AG04450 (cell line): ENCODE measurements at regions not wholly inside any gene's neighbourhood (a gene's known extent, or its start where the extent isn't known, plus 50 kb on each side); places are given as distances from the start of the nearest gene placed in this dataset.

Source experiments
- CTCF ChIA-PET: fragments of 300-600, 350-600 bp; formaldehyde crosslinking; extraction: SDS; loops from one replicate; lab custom pipeline; 2022; ENCODE audit warnings: antibody characterized with exemption, inconsistent platforms; lab: Charles Lee
- POLR2A ChIA-PET: fragments of 350-600 bp; formaldehyde crosslinking; extraction: SDS; loops from one replicate; lab custom pipeline; 2021; ENCODE audit warnings: antibody characterized with exemption, inconsistent platforms; lab: Yijun Ruan, JAX
- DNase-seq: peaks from one replicate; pipeline ENCODE4 v3.0.0-alpha.2; 2011; ENCODE audit warnings: low read depth, low spot score
- H3K27ac ChIP-seq: one replicate; pipeline ENCODE4 v1.5.1; 2012; ENCODE audit warnings: low read depth, low read length, control low read depth
- H3K27me3 ChIP-seq: one replicate; pipeline ENCODE4 v1.6.0; 2012; ENCODE audit warnings: low read length; ENCODE audit not compliant: control insufficient read depth, insufficient read depth
- H3K4me3 ChIP-seq: 2 replicates; pipeline ENCODE4 v1.5.1; 2011; ENCODE audit warnings: mild to moderate bottlenecking, low read depth, low read length, control low read depth
- H3K9me3 ChIP-seq: 2 replicates; pipeline ENCODE4 v1.5.1; 2012; ENCODE audit warnings: low read length; ENCODE audit not compliant: control insufficient read depth, insufficient read depth
- TF ChIP-seq, protein P1 (sequence below): IDR thresholded peaks from 2 replicates; pipeline ENCODE4 v1.5.1; 2011; ENCODE audit warnings: low read depth, low read length, control low read depth, inconsistent platforms

DNA sequence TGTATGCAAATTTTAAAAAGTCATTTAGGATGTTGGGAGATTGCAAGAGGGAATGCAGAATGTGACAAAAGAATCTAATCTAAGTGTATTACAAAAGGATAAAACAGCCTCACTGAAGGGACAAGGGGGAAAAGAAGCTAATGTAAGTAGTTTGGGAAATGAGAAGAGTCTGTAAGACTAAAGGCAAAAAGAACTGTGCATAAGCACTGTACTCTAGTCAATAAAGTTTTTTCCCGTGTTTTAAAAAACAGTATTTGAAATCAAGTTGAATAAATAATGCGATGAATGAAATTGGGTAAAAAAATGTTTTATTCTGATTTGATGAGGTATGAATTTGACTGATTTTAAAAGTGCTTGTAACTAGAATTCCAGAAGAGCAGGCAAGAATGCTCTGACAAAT lies 149.8 kb downstream of the VEGFA start:
- Histone ChIP-seq H3K9me3 (peaks cover 5% of the 10 kb centered on the region; the same call in 1 of the 2 replicates), H3K4me3 (no peak overlapping the region), H3K27me3 (no peaks in the 10 kb centered on the region), H3K27ac (no peak overlapping the region)
- TF ChIP-seq, protein P1, sequence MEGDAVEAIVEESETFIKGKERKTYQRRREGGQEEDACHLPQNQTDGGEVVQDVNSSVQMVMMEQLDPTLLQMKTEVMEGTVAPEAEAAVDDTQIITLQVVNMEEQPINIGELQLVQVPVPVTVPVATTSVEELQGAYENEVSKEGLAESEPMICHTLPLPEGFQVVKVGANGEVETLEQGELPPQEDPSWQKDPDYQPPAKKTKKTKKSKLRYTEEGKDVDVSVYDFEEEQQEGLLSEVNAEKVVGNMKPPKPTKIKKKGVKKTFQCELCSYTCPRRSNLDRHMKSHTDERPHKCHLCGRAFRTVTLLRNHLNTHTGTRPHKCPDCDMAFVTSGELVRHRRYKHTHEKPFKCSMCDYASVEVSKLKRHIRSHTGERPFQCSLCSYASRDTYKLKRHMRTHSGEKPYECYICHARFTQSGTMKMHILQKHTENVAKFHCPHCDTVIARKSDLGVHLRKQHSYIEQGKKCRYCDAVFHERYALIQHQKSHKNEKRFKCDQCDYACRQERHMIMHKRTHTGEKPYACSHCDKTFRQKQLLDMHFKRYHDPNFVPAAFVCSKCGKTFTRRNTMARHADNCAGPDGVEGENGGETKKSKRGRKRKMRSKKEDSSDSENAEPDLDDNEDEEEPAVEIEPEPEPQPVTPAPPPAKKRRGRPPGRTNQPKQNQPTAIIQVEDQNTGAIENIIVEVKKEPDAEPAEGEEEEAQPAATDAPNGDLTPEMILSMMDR: no peak
- POLR2A ChIA-PET: no interaction called here
- CTCF ChIA-PET: interaction anchor here (1.3 kb wide), 1 partner anchor 145 kb away, joined by 3 read pairs; no protein-coding TSS in a partner anchor
- DNase-seq: no peak

DNA sequence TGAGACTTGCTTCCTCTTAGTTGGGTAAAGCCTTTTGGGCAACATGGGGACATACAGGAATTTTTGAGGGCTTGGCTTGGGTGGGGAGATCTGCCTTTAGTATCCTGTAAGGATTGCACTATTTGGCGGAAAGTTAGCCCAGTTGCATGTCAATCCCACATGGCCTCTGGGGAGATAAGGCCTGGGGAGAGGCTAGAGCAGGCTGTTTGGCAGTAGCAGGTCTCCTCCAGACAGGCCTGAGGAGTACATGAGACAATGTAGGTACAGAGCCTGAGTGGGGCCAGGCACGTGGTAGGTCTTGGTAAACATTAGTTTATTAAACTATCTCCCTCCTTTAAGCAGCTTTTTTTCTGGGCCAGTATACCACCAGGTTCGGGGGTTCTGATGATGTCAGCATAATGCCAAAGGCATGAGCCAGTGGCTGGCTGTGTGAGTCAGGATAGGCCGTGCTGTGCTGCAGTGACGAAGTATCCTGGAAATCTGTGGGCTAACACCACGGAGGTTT lies 147.9 kb downstream of the VEGFA start:
- DNase-seq: no peak
- ChIA-PET CTCF (no interaction called here), POLR2A (no interaction called here)
- H3K27ac ChIP-seq: no peak overlapping the region
- no peak overlapping the region for H3K4me3 ChIP-seq
- H3K27me3 ChIP-seq: no peaks in the 10 kb centered on the region
- TF ChIP-seq, protein P1: no peak
- H3K9me3 ChIP-seq: peaks cover 5% of the 10 kb centered on the region; the same call in 1 of the 2 replicates

- CTCF ChIA-PET: interaction anchor here (0.5 to 1.1 kb wide), 4 partner anchors 9 to 164 kb away, joined by 3 to 5 read pairs (median 3); no protein-coding TSS in a partner anchor
Measured at GRCh38 chr6:43916924-43917877, 147.2 kb downstream of the VEGFA start.

GRCh38 chr6:43915986-43916923 lies 146.2 kb downstream of the VEGFA start:
- ChIA-PET POLR2A (no interaction called here), CTCF (interaction anchor here (0.7 to 1.1 kb wide), 3 partner anchors 8 to 158 kb away, joined by 3 to 5 read pairs (median 3); no protein-coding TSS in a partner anchor)
- TF ChIP-seq, protein P1: no peak
- Histone ChIP-seq H3K27me3 (no peaks in the 10 kb centered on the region), H3K9me3 (peaks cover 5% of the 10 kb centered on the region; the same call in 1 of the 2 replicates), H3K27ac (no peak overlapping the region), H3K4me3 (no peak overlapping the region)
- DNase-seq: no peak

More at GRCh38 chr6:43916924-43917877, 147.2 kb downstream of the VEGFA start:
- Histone ChIP-seq H3K27me3 (no peaks in the 10 kb centered on the region), H3K9me3 (peaks cover 5% of the 10 kb centered on the region; the same call in 1 of the 2 replicates), H3K4me3 (no peak overlapping the region), H3K27ac (no peak overlapping the region)
- POLR2A ChIA-PET: no interaction called here
- TF ChIP-seq, protein P1: no peak
- no peak for DNase-seq
